Breast epithelium (tissue), 4 donors: ENCODE measurements at regions not wholly inside any gene's neighbourhood (a gene's known extent, or its start where the extent isn't known, plus 50 kb on each side); places are given as distances from the start of the nearest gene placed in this dataset.

Source experiments
- DNase-seq, 2 donors: peaks; one replicate each; pipeline ENCODE4 v3.0.0-alpha.2; 2019; ENCODE audit warnings: low spot score in 2 of 2
- H3K27ac ChIP-seq, 2 donors: fragments of 200-600 bp; sonication (generic) in 1 of 2; one replicate each; pipeline ENCODE4 v1.5.1; 2016 to 2019; ENCODE audit warnings: mild to moderate bottlenecking in 1 of 2
- H3K27me3 ChIP-seq, 2 donors: fragments of 200-600 bp; sonication (generic) in 1 of 2; one replicate each; pipeline versions ENCODE4 v1.5.1 to v1.6.0; 2017 to 2019; ENCODE audit warnings: control low read depth in 1 of 2, mild to moderate bottlenecking in 1 of 2
- H3K36me3 ChIP-seq: fragments of 200-600 bp; one replicate; pipeline ENCODE4 v1.5.1; 2019
- H3K4me1 ChIP-seq, 2 donors: fragments of 200-600 bp; sonication (generic); one replicate each; pipeline ENCODE4 v1.5.1; 2016 to 2019; ENCODE audit warnings: control low read depth in 1 of 2
- H3K4me3 ChIP-seq, 3 donors: fragments of 200-600 bp; sonication (generic); 1 replicate in 2 of 3; 2 replicates in 1 of 3; pipeline ENCODE4 v1.5.1; 2016 to 2019; ENCODE audit warnings: mild to moderate bottlenecking in 3 of 3, moderate library complexity in 2 of 3
- H3K9me3 ChIP-seq, 2 donors: fragments of 200-600 bp; sonication (generic) in 1 of 2; one replicate each; pipeline ENCODE4 v1.5.1; 2016 to 2019; ENCODE audit warnings: control low read depth in 1 of 2
- CTCF ChIP-seq, 3 donors: fragments of 450-650 bp; IDR thresholded peaks; one replicate each; pipeline ENCODE4 v1.5.1; 2016 to 2017; ENCODE audit warnings: antibody characterized with exemption in 3 of 3, mild to moderate bottlenecking in 3 of 3, moderate library complexity in 3 of 3
- POLR2A ChIP-seq: fragments of 450-650 bp; IDR thresholded peaks from one replicate; pipeline ENCODE4 v1.6.1; 2016; ENCODE audit warnings: antibody characterized with exemption, mild to moderate bottlenecking, moderate library complexity
- POLR2AphosphoS5 ChIP-seq, 3 donors: sonication (generic); formaldehyde crosslinking; IDR thresholded peaks; one replicate each; pipeline ENCODE4 v1.6.1; 2017; ENCODE audit warnings: antibody characterized with exemption in 3 of 3
- intact Hi-C: fragments of 100-400 bp; cut with DNase I; formaldehyde crosslinking; loops from one replicate; pipeline ENCODE4 v1.15.1; 2023; ENCODE audit warnings: low total_unique reads

GRCh38 chr5:105687493-105687892 is 1983.2 kb downstream of the EFNA5 start:
- Histone ChIP-seq H3K36me3 (no peaks in the 10 kb centered on the region), H3K27ac (no peak overlapping the region), H3K27me3 (no peaks in the 10 kb centered on the region), H3K9me3 (no peaks in the 10 kb centered on the region), H3K4me1 (no peaks in the 10 kb centered on the region), H3K4me3 (no peak overlapping the region)
- no peak for DNase-seq
- TF ChIP-seq POLR2A (no peak), POLR2AphosphoS5 (IDR thresholded peaks at IDR 0.05) (no peak), CTCF (IDR thresholded peaks at IDR 0.05) (no peak)
- intact Hi-C loops: no loop called here

GRCh38 chr5:105685884-105686283 is 1984.9 kb downstream of the EFNA5 start:
- no peak overlapping the region for H3K27ac ChIP-seq
- TF ChIP-seq CTCF (IDR thresholded peaks at IDR 0.05) (no peak), POLR2A (no peak), POLR2AphosphoS5 (IDR thresholded peaks at IDR 0.05) (no peak)
- H3K27me3 ChIP-seq: no peaks in the 10 kb centered on the region
- intact Hi-C loops: no loop called here
- no peaks in the 10 kb centered on the region for H3K9me3 ChIP-seq
- H3K4me1 ChIP-seq: no peaks in the 10 kb centered on the region
- H3K4me3 ChIP-seq: no peak overlapping the region
- no peaks in the 10 kb centered on the region for H3K36me3 ChIP-seq
- no peak for DNase-seq

GRCh38 chr5:105684799-105685198 is 1985.9 kb downstream of the EFNA5 start:
- TF ChIP-seq CTCF (IDR thresholded peaks at IDR 0.05) (no peak), POLR2A (no peak), POLR2AphosphoS5 (IDR thresholded peaks at IDR 0.05) (no peak)
- H3K4me3 ChIP-seq: no peak overlapping the region
- no peaks in the 10 kb centered on the region for H3K4me1 ChIP-seq
- intact Hi-C loops: no loop called here
- no peaks in the 10 kb centered on the region for H3K9me3 ChIP-seq
- H3K36me3 ChIP-seq: no peaks in the 10 kb centered on the region
- H3K27ac ChIP-seq: no peak overlapping the region
- no peaks in the 10 kb centered on the region for H3K27me3 ChIP-seq
- DNase-seq: no peak

GRCh38 chr5:105680858-105681475 is 1989.8 kb downstream of the EFNA5 start:
- TF ChIP-seq POLR2AphosphoS5 (IDR thresholded peaks at IDR 0.05) (no peak), POLR2A (no peak), CTCF (IDR thresholded peaks at IDR 0.05) (no peak)
- intact Hi-C loops: no loop called here
- Histone ChIP-seq H3K36me3 (no peaks in the 10 kb centered on the region), H3K9me3 (no peaks in the 10 kb centered on the region), H3K27me3 (no peaks in the 10 kb centered on the region), H3K27ac (no peak overlapping the region), H3K4me3 (no peak overlapping the region), H3K4me1 (no peaks in the 10 kb centered on the region)
- DNase-seq: no peak

GRCh38 chr5:105677291-105677690 is 1993.4 kb downstream of the EFNA5 start:
- Histone ChIP-seq H3K4me1 (no peaks in the 10 kb centered on the region), H3K27me3 (no peaks in the 10 kb centered on the region), H3K4me3 (no peak overlapping the region), H3K9me3 (no peaks in the 10 kb centered on the region), H3K36me3 (no peaks in the 10 kb centered on the region), H3K27ac (no peak overlapping the region)
- intact Hi-C loops: no loop called here
- no peak for DNase-seq
- no peak for TF ChIP-seq POLR2A
- no peak for TF ChIP-seq POLR2AphosphoS5 (IDR thresholded peaks at IDR 0.05)
- TF ChIP-seq CTCF (IDR thresholded peaks at IDR 0.05): no peak
